GM12874 (cell line): ENCODE measurements at regions not wholly inside any gene's neighbourhood (a gene's known extent, or its start where the extent isn't known, plus 50 kb on each side); places are given as distances from the start of the nearest gene placed in this dataset.

Experiments
- CTCF ChIP-seq: IDR thresholded peaks from 2 replicates; pipeline ENCODE4 v1.5.1; 2011; ENCODE audit warnings: low read depth, mild to moderate bottlenecking, control low read depth, low read length, moderate library complexity; ENCODE audit not compliant: insufficient read depth

GRCh38 chr4:35757836-35758235, 486.5 kb downstream of the ARAP2 start:
- TF ChIP-seq CTCF, result no peak

GRCh38 chr4:35760807-35761206, 483.5 kb downstream of the ARAP2 start:
- TF ChIP-seq CTCF, result no peak

- TF ChIP-seq CTCF, result no peak
Measured at GRCh38 chr4:35771571-35771970, 472.7 kb downstream of the ARAP2 start.

- no peak for TF ChIP-seq CTCF
Measured at GRCh38 chr4:35772291-35772690, 472.0 kb downstream of the ARAP2 start.

GRCh38 chr4:35789899-35790574, 454.3 kb downstream of the ARAP2 start:
- no peak for TF ChIP-seq CTCF

- TF ChIP-seq CTCF, result no peak
Measured at GRCh38 chr4:35793045-35793722, 451.1 kb downstream of the ARAP2 start.

GRCh38 chr4:35793766-35794165, 450.5 kb downstream of the ARAP2 start:
- TF ChIP-seq CTCF, result no peak
